ENCODE measurements at regions not wholly inside any gene's neighbourhood (a gene's known extent, or its start where the extent isn't known, plus 50 kb on each side); places are given as distances from the start of the nearest gene placed in this dataset.

DNA sequence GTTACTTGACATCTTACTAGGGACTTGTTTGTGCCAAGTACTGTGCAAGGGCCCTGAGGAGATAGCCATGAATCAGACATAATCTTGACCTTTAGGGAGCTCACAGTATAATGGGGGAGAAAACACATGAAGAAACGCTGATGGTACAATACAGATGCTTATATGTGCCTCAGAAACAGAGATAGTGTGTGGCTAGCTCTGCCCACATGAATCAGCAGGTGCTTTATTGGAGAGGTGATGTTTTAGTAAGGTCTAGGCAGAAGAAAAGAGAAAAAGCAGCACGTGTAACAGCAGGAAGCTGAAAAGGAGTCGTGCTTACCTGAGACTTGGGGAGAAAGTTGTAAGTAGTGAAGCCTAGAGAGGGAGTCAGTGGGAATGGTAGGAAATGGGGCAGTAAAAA lies 60.6 kb upstream of the LMO4 start:
- TF ChIP-seq CTCF (conservative IDR thresholded peaks at IDR 0.05; ENCODE audit: low read depth, low read length) = no peak
- DNase-seq (ENCODE audit: low read depth) = no peak
- no peak overlapping the region for H3K4me3 ChIP-seq (ENCODE audit: low read depth, low read length)

DNA sequence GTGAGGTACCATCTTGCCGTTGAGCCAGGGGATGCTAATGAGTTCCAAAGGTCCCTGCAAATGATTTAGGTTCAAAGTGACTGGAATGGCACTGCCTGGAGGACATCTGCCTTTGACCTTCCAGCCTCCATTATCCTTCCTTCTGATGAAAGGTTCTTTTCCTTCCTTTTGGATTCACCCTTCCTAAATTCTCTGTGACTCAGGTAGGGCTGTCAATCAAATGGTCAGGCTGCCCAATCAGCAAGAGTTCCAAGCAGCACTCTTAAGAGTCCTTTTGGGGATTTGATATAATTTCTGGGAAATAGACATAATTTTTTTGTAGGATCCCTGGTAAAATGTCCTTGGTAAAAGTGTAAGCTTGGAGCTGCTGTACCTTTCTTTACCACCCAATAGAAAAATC lies 58.8 kb upstream of the LMO4 start:
- TF ChIP-seq CTCF (conservative IDR thresholded peaks at IDR 0.05; ENCODE audit: low read depth, low read length) = no peak
- no peak for DNase-seq (ENCODE audit: low read depth)
- no peak overlapping the region for H3K4me3 ChIP-seq (ENCODE audit: low read depth, low read length)

DNA sequence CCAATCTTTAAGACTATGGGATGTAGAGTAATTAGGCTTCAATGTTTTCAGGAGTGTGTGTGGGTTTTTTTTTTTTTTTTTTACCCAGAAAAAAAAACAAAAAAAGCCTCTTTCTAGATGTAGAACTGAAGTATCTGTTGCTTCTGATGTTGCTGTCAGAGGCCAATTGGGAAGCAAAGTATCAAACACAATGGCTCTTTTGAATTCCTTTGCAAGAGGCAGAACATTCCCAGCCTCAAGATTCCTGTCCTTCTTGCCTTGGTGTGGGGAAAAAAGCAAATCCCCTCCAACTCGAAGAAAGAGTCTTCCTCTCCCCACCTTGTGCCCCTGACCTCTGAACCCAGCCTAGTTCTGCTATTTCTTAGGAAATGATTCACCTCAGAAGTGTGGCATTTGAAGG lies 55.4 kb upstream of the LMO4 start:
- DNase-seq (ENCODE audit: low read depth) = no peak
- H3K4me3 ChIP-seq (ENCODE audit: low read depth, low read length) = no peak overlapping the region
- TF ChIP-seq CTCF (conservative IDR thresholded peaks at IDR 0.05; ENCODE audit: low read depth, low read length) = no peak

DNA sequence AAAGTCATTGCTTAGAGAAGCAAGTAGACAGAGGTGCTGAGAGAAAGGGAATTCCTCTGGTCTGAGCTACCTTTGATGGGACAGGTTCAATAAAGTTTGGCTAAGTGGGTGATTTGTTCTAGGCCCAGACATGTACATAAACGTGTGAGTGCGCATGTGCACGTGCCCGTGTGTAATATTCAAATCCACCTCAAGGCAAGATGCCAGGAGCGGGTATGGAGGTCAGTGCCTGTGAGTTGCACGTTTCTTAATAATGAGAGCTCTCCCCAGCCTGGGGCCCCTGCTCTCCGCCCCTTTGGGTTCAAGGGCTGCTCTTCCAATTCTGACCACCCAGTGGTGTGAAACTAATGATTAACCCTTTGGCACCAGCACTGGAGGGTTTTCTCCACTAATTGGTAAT lies 53.8 kb upstream of the LMO4 start:
- TF ChIP-seq CTCF (conservative IDR thresholded peaks at IDR 0.05; ENCODE audit: low read depth, low read length) = no peak
- H3K4me3 ChIP-seq (ENCODE audit: low read depth, low read length) = no peak overlapping the region
- DNase-seq (ENCODE audit: low read depth) = no peak

DNA sequence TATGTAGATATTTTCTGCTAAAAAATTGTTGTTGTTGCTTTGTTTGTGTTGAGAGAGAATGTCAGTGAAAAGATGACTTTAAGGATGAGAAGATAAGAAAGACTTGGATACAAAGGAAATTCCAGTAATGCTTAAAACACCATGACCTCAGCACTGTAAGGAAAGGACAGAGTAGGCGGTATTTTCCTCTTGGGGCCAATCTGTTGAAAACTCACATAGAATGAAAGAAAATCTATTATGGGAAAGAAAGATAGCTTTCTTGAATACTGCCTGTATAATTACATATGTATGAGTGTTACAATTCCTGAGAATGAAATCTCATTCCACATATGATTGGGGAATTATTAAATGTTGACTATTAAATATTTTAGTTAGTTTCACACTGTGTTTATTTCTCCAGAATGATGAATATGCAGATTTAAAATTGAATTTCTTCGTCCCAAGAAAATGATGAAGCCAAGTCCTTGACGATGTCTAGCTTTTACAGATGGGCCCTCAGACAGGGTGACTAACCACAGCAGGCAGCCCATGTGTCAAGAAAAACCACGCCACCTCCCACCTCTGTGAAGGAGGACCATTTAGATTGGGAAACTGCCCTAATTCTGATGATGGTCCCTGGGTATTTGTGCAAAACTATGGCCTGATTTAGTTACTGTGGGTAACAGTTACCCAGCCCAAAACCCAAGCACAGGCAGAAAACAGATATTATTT lies 49.7 kb upstream of the LMO4 start:
- no peak for DNase-seq (ENCODE audit: low read depth)

More for the DNA sequence above, 49.7 kb upstream of the LMO4 start:
- TF ChIP-seq CTCF (conservative IDR thresholded peaks at IDR 0.05; ENCODE audit: low read depth, low read length) = no peak
- no peak overlapping the region for H3K4me3 ChIP-seq (ENCODE audit: low read depth, low read length)

Measured in epithelial cell of proximal tubule (primary cell).